GM12878 (cell line): ENCODE measurements at regions not wholly inside any gene's neighbourhood (a gene's known extent, or its start where the extent isn't known, plus 50 kb on each side); places are given as distances from the start of the nearest gene placed in this dataset.
"Not testable (repeated sequence)": the region's sequence is repeated elsewhere in the genome, so short reads cannot be mapped to it uniquely, and the experiment has no call there.

Experiments
- ATAC-seq: fragments of 200-7000 bp; cut with Tn5 transposase; 3 replicates; pipeline ENCODE4 v1.9.1; 2020; ENCODE audit warnings: mild to moderate bottlenecking, moderate library complexity
- BruUV-seq: library from RNA; stranded (reverse); fragments of 400-500 nt; replicated peaks from 2 replicates; lab custom pipeline; 2021; lab: Mats Ljungman, UMichigan
- CTCF ChIA-PET: fragments of 300-600 bp; sonication (Branson Sonifier 250); formaldehyde crosslinking; extraction: SDS; loops from one replicate; lab custom pipeline; 2021; ENCODE audit warnings: inconsistent platforms; lab: Yijun Ruan, JAX
- POLR2A ChIA-PET: fragments of 350-600 bp; formaldehyde crosslinking; extraction: SDS; loops from one replicate; lab custom pipeline; 2021; ENCODE audit warnings: inconsistent platforms; lab: Charles Lee
- RAD21 ChIA-PET: fragments of 300-600 bp; sonication (Branson Sonifier 250); formaldehyde crosslinking; loops from one replicate; lab custom pipeline; 2023; ENCODE audit warnings: antibody characterized with exemption; ENCODE audit not compliant: unreplicated experiment; lab: Charles Lee
- SMC1A ChIA-PET: fragments of 300-600 bp; sonication (Branson Sonifier 250); formaldehyde crosslinking; loops from one replicate; lab custom pipeline; 2023; ENCODE audit not compliant: unreplicated experiment, uncharacterized antibody; lab: Charles Lee
- DNase-seq: peaks from one replicate; pipeline ENCODE4 v3.0.0-alpha.2; 2011; ENCODE audit warnings: low read depth, low spot score
- FAIRE-seq: peaks from 3 replicates; lab custom pipeline; 2011; peaks lifted over from hg19 to GRCh38; lab: Jason Lieb, UNC
- H2AFZ ChIP-seq: 2 replicates; pipeline ENCODE4 v1.6.0; 2011; ENCODE audit warnings: low read depth, low read length, control low read depth; ENCODE audit not compliant: control insufficient read depth
- H3K27ac ChIP-seq: 2 replicates; pipeline ENCODE4 v1.5.1; 2011; ENCODE audit warnings: control low read depth; ENCODE audit not compliant: control insufficient read depth, insufficient read depth
- H3K27me3 ChIP-seq, 2 experiments: replicated peaks in 1 of 2; 2 replicates each; pipeline versions ENCODE4 v1.6.0 to v1.6.1; 2011; ENCODE audit warnings: low read length in 1 of 2; ENCODE audit not compliant: control insufficient read depth in 2 of 2, insufficient read depth in 2 of 2
- H3K36me3 ChIP-seq, 2 experiments: 2 replicates each; pipeline ENCODE4 v1.5.1; 2011; ENCODE audit warnings: low read length in 1 of 2; ENCODE audit not compliant: control insufficient read depth in 2 of 2, insufficient read depth in 2 of 2
- H3K4me1 ChIP-seq: 2 replicates; pipeline ENCODE4 v1.6.1; 2011; ENCODE audit warnings: mild to moderate bottlenecking, low read length, moderate library complexity, mixed read lengths; ENCODE audit not compliant: control insufficient read depth, insufficient read depth
- H3K4me2 ChIP-seq: 2 replicates; pipeline ENCODE4 v1.6.0; 2011; ENCODE audit warnings: control low read depth; ENCODE audit not compliant: control insufficient read depth, insufficient read depth
- H3K4me3 ChIP-seq: fragments of 200-600 bp; sonication (generic); 2 replicates; pipeline ENCODE4 v1.5.1; 2016
- H3K79me2 ChIP-seq: 2 replicates; pipeline ENCODE4 v1.6.0; 2011; ENCODE audit warnings: low read length; ENCODE audit not compliant: control insufficient read depth, insufficient read depth
- H3K9ac ChIP-seq: 2 replicates; pipeline ENCODE4 v1.8.0; 2011; ENCODE audit warnings: low read length, control low read depth, mixed read lengths; ENCODE audit not compliant: control insufficient read depth, insufficient read depth
- H3K9me3 ChIP-seq: replicated peaks from 3 replicates; pipeline ENCODE4 v1.5.1; 2011; ENCODE audit warnings: mild to moderate bottlenecking, low read length; ENCODE audit not compliant: control insufficient read depth, insufficient read depth
- H4K20me1 ChIP-seq: 2 replicates; pipeline ENCODE4 v1.6.0; 2011; ENCODE audit not compliant: control insufficient read depth, insufficient read depth
- BCL11A ChIP-seq: IDR thresholded peaks from 2 replicates; pipeline ENCODE4 v1.6.1; 2011; ENCODE audit warnings: low read depth, low read length
- BHLHE40 ChIP-seq, 2 experiments: fragments of 450-650 bp in 1 of 2; IDR thresholded peaks; 2 replicates each; pipeline ENCODE4 v1.6.1; 2011 to 2017; ENCODE audit warnings: low read depth in 2 of 2, borderline replicate concordance in 1 of 2, improper control_type of control experiment in 1 of 2, low read length in 1 of 2, mild to moderate bottlenecking in 1 of 2
- CBFB ChIP-seq: IDR thresholded peaks from 2 replicates; pipeline ENCODE4 v1.6.1; 2016; ENCODE audit warnings: antibody characterized with exemption, low read depth
- EED ChIP-seq: sonication (generic); IDR thresholded peaks from 2 replicates; pipeline ENCODE4 v1.6.1; 2016; ENCODE audit warnings: antibody characterized with exemption, low read depth
- ELK1 ChIP-seq: IDR thresholded peaks from 2 replicates; pipeline ENCODE4 v1.6.1; 2012; ENCODE audit warnings: low read depth, low read length, improper control_type of control experiment
- JUNB ChIP-seq: IDR thresholded peaks from 2 replicates; pipeline ENCODE4 v1.6.1; 2016; ENCODE audit warnings: antibody characterized with exemption, mild to moderate bottlenecking
- JUND ChIP-seq: IDR thresholded peaks from 2 replicates; pipeline ENCODE4 v1.6.1; 2012; ENCODE audit warnings: low read depth, mild to moderate bottlenecking, low read length, improper control_type of control experiment, moderate library complexity
- MTA3 ChIP-seq: IDR thresholded peaks from 2 replicates; pipeline ENCODE4 v1.6.1; 2012; ENCODE audit warnings: low read length, inconsistent platforms, borderline replicate concordance
- NFYB ChIP-seq: IDR thresholded peaks from 2 replicates; pipeline ENCODE4 v1.6.1; 2011; ENCODE audit warnings: low read depth, mild to moderate bottlenecking, low read length, improper control_type of control experiment, moderate library complexity; ENCODE audit not compliant: insufficient read depth
- NKRF ChIP-seq: fragments of 450-650 bp; conservative IDR thresholded peaks from 2 replicates; pipeline ENCODE4 v1.6.1; 2017; ENCODE audit warnings: mild to moderate bottlenecking, moderate library complexity
- SIX5 ChIP-seq: IDR thresholded peaks from 2 replicates; pipeline ENCODE4 v1.6.1; 2011; ENCODE audit warnings: mild to moderate bottlenecking, low read depth, low read length, moderate library complexity; ENCODE audit not compliant: severe bottlenecking
- SPI1 ChIP-seq: IDR thresholded peaks from 2 replicates; pipeline ENCODE4 v1.6.1; 2011; ENCODE audit warnings: low read depth, mild to moderate bottlenecking, low read length, moderate library complexity, borderline replicate concordance; ENCODE audit not compliant: insufficient read depth
- YY1 ChIP-seq: IDR thresholded peaks from 2 replicates; pipeline ENCODE4 v1.6.1; 2011; ENCODE audit warnings: low read depth, mild to moderate bottlenecking, low read length
- ZNF384 ChIP-seq: IDR thresholded peaks from 2 replicates; pipeline ENCODE4 v1.6.1; 2012; ENCODE audit warnings: low read depth, mild to moderate bottlenecking, low read length, improper control_type of control experiment, borderline replicate concordance
- WGBS: methylation state at CpG from one replicate; pipeline ENCODE4 v1.1.6; 2016; ENCODE audit warnings: low lambda C conversion rate; ENCODE audit not compliant: insufficient replicate concordance, insufficient coverage; ENCODE audit errors: missing lambda C conversion rate; 5-methylcytosine and 5-hydroxymethylcytosine counted together
- in situ Hi-C: fragments of 300-500 bp; cut with MboI; formaldehyde crosslinking; loops from 9 replicates; pipeline ENCODE4 v1.14.3; 2018; ENCODE audit warnings: mixed read lengths
- intact Hi-C: fragments of 100-400 bp; cut with micrococcal nuclease; formaldehyde crosslinking; loops from one replicate; pipeline ENCODE4 v1.14.2; 2022; ENCODE audit not compliant: unreplicated experiment

GRCh38 chr15:69573278-69573677 is 120.7 kb downstream of the RPLP1 start:
- in situ Hi-C loops, DNase-seq, H3K4me3 ChIP-seq, H3K36me3 ChIP-seq, H3K9me3 ChIP-seq, H3K79me2 ChIP-seq, H3K4me1 ChIP-seq, H3K4me2 ChIP-seq, H3K9ac ChIP-seq, H3K27ac ChIP-seq, CTCF ChIA-PET, H4K20me1 ChIP-seq, H2AFZ ChIP-seq, ATAC-seq, BruUV-seq, FAIRE-seq, RAD21 ChIA-PET, H3K27me3 ChIP-seq, POLR2A ChIA-PET: not testable (repeated sequence)
- intact Hi-C loops, result loop anchor here (10.0 kb wide), 2 partner anchors 152 to 402 kb away; no protein-coding TSS in a partner anchor
- SMC1A ChIA-PET, result interaction anchor here (0.7 to 1.6 kb wide), 2 partner anchors 153 to 196 kb away, joined by 3 to 4 read pairs; no protein-coding TSS in a partner anchor
- WGBS, result 73% methylated on average over 2 of the region's 2 CpGs

GRCh38 chr15:69573815-69574475 is 121.3 kb downstream of the RPLP1 start:
- Histone ChIP-seq H3K9me3 (no peaks in the 10 kb centered on the region), H4K20me1 (no peaks in the 10 kb centered on the region), H3K27me3 (peaks cover 0 to 3% of the 10 kb centered on the region in 2 experiments), H2AFZ (no peak overlapping the region), H3K4me3 (no peak overlapping the region), H3K79me2 (no peaks in the 10 kb centered on the region), H3K36me3 (no peaks in the 10 kb centered on the region), H3K9ac (no peak overlapping the region), H3K4me2 (no peak overlapping the region), H3K4me1 (peaks cover 5% of the 10 kb centered on the region; the same call in 1 of the 2 replicates), H3K27ac (no peak overlapping the region)
- FAIRE-seq, result no peak
- in situ Hi-C loops (no loop called here), intact Hi-C loops (loop anchor here (10.0 kb wide), 2 partner anchors 151 to 401 kb away; no protein-coding TSS in a partner anchor)
- ChIA-PET CTCF (interaction anchor here (0.7 kb wide), 1 partner anchor 892 kb away, joined by 3 read pairs; no protein-coding TSS in a partner anchor), SMC1A (interaction anchor here (0.7 kb wide), 1 partner anchor 197 kb away, joined by 3 read pairs; no protein-coding TSS in a partner anchor), RAD21 (no interaction called here), POLR2A (no interaction called here)
- peak; percentile 40 for ATAC-seq
- 12% methylated on average over 13 of the region's 13 CpGs for WGBS
- DNase-seq, result no peak
- no TSS peak for BruUV-seq
- no peak for TF ChIP-seq BHLHE40 (IDR thresholded peaks at IDR 0.05; ENCODE audit: borderline replicate concordance in 1 of 2, low read depth in 2 of 2, low read length in 1 of 2)
- peak; percentile 56; the same call in 1 of the 2 replicates for TF ChIP-seq SPI1
- no peak for TF ChIP-seq YY1
- no peak for TF ChIP-seq ZNF384
- no peak for TF ChIP-seq MTA3
- TF ChIP-seq JUND, result no peak
- no peak for TF ChIP-seq SIX5
- no peak for TF ChIP-seq NKRF
- TF ChIP-seq EED, result no peak
- no peak for TF ChIP-seq NFYB
- no peak for TF ChIP-seq CBFB
- peak; percentile 40; the same call in 1 of the 2 replicates for TF ChIP-seq JUNB
- no peak for TF ChIP-seq BCL11A
- TF ChIP-seq ELK1, result no peak
